Smooth muscle cell (in vitro differentiated cells): ENCODE measurements at regions not wholly inside any gene's neighbourhood (a gene's known extent, or its start where the extent isn't known, plus 50 kb on each side); places are given as distances from the start of the nearest gene placed in this dataset.
"Not testable (repeated sequence)": the region's sequence is repeated elsewhere in the genome, so short reads cannot be mapped to it uniquely, and the experiment has no call there.

Source experiments
- DNase-seq: peaks from one replicate; lab custom pipeline; 2025; ENCODE audit not compliant: unreplicated experiment; lab: John Stamatoyannopoulos, UW
- H2AFZ ChIP-seq: fragments of 200-600 bp; sonication (generic); 2 replicates; pipeline ENCODE4 v1.6.0; 2016; ENCODE audit warnings: antibody characterized with exemption, low read depth, mild to moderate bottlenecking
- H3F3A ChIP-seq: fragments of 200-600 bp; sonication (generic); 2 replicates; pipeline ENCODE4 v1.6.0; 2017; ENCODE audit warnings: antibody characterized with exemption, low read depth
- H3K27ac ChIP-seq: fragments of 200-600 bp; sonication (generic); 2 replicates; pipeline ENCODE4 v1.5.1; 2016; ENCODE audit warnings: low read depth, mild to moderate bottlenecking
- H3K27me3 ChIP-seq: fragments of 200-600 bp; sonication (generic); 2 replicates; pipeline ENCODE4 v1.6.1; 2016; ENCODE audit warnings: low read depth, mild to moderate bottlenecking
- H3K36me3 ChIP-seq: fragments of 200-600 bp; sonication (generic); 2 replicates; pipeline ENCODE4 v1.5.1; 2016; ENCODE audit warnings: low read depth
- H3K4me1 ChIP-seq: fragments of 200-600 bp; sonication (generic); 2 replicates; pipeline ENCODE4 v1.5.1; 2016; ENCODE audit warnings: low read depth
- H3K4me2 ChIP-seq: fragments of 200-600 bp; sonication (generic); 2 replicates; pipeline ENCODE4 v1.6.0; 2016; ENCODE audit warnings: mild to moderate bottlenecking
- H3K4me3 ChIP-seq: fragments of 200-600 bp; sonication (generic); 2 replicates; pipeline ENCODE4 v1.5.1; 2016; ENCODE audit warnings: mild to moderate bottlenecking
- H3K79me2 ChIP-seq: fragments of 200-600 bp; sonication (generic); 2 replicates; pipeline ENCODE4 v1.6.0; 2016; ENCODE audit warnings: low read depth, mild to moderate bottlenecking
- H3K9ac ChIP-seq: fragments of 200-600 bp; sonication (generic); 2 replicates; pipeline ENCODE4 v1.6.0; 2016; ENCODE audit warnings: low read depth
- H3K9me3 ChIP-seq: fragments of 200-600 bp; sonication (generic); replicated peaks from 2 replicates; pipeline ENCODE4 v1.5.1; 2016; ENCODE audit warnings: low read depth
- H4K20me1 ChIP-seq: fragments of 200-600 bp; sonication (generic); 2 replicates; pipeline ENCODE4 v1.6.0; 2016; ENCODE audit warnings: low read depth
- CTCF ChIP-seq: fragments of 200-600 bp; sonication (generic); IDR thresholded peaks from 2 replicates; pipeline ENCODE4 v1.5.1; 2017; ENCODE audit warnings: borderline replicate concordance, mild to moderate bottlenecking, antibody characterized with exemption; ENCODE audit not compliant: insufficient read depth, poor library complexity, severe bottlenecking
- WGBS: methylation state at CpG from one replicate; pipeline ENCODE4 v1.1.7; 2016; ENCODE audit warnings: low lambda C conversion rate; 5-methylcytosine and 5-hydroxymethylcytosine counted together

- not testable (repeated sequence) for H2AFZ ChIP-seq, H4K20me1 ChIP-seq, H3K27ac ChIP-seq, H3F3A ChIP-seq, DNase-seq, H3K4me1 ChIP-seq, H3K9me3 ChIP-seq, H3K4me3 ChIP-seq, H3K9ac ChIP-seq, H3K79me2 ChIP-seq, H3K4me2 ChIP-seq, H3K36me3 ChIP-seq
- WGBS: 94% methylated on average over 6 of the region's 6 CpGs
- H3K27me3 ChIP-seq: peaks cover 30% of the 10 kb centered on the region
Measured at GRCh38 chr2:113386780-113387433, 50.6 kb upstream of the ZNG1B start.

GRCh38 chr2:113379621-113380020, 57.9 kb upstream of the ZNG1B start:
- not testable (repeated sequence) for H3K36me3 ChIP-seq, H3K79me2 ChIP-seq, H3K9me3 ChIP-seq, H2AFZ ChIP-seq, H4K20me1 ChIP-seq, DNase-seq, H3K27ac ChIP-seq, H3K9ac ChIP-seq, H3K4me1 ChIP-seq, H3F3A ChIP-seq, H3K4me3 ChIP-seq, H3K4me2 ChIP-seq
- H3K27me3 ChIP-seq: peaks cover 28% of the 10 kb centered on the region
- 79% methylated on average over 2 of the region's 2 CpGs for WGBS

GRCh38 chr2:113376913-113377445, 60.5 kb upstream of the ZNG1B start:
- H3F3A ChIP-seq: no peaks in the 10 kb centered on the region
- peaks cover 30% of the 10 kb centered on the region for H3K27me3 ChIP-seq
- H3K27ac ChIP-seq: no peak overlapping the region
- H3K4me3 ChIP-seq: no peak overlapping the region
- H4K20me1 ChIP-seq: no peaks in the 10 kb centered on the region
- no peaks in the 10 kb centered on the region for H3K9me3 ChIP-seq
- H3K9ac ChIP-seq: no peak overlapping the region
- H3K79me2 ChIP-seq: no peaks in the 10 kb centered on the region
- no peak overlapping the region for H3K4me2 ChIP-seq
- no peak overlapping the region for H2AFZ ChIP-seq
- no peaks in the 10 kb centered on the region for H3K36me3 ChIP-seq
- DNase-seq: no peak
- no peak for TF ChIP-seq CTCF
- 87% methylated on average over 3 of the region's 3 CpGs for WGBS
- H3K4me1 ChIP-seq: no peaks in the 10 kb centered on the region

GRCh38 chr2:113376253-113376912, 61.1 kb upstream of the ZNG1B start:
- no peaks in the 10 kb centered on the region for H3K9me3 ChIP-seq
- no peak overlapping the region for H3K27ac ChIP-seq
- H3K27me3 ChIP-seq: peaks cover 30% of the 10 kb centered on the region
- no peaks in the 10 kb centered on the region for H3K36me3 ChIP-seq
- no peaks in the 10 kb centered on the region for H3F3A ChIP-seq
- H3K9ac ChIP-seq: no peak overlapping the region
- H3K4me1 ChIP-seq: no peaks in the 10 kb centered on the region
- H3K4me3 ChIP-seq: no peak overlapping the region
- no peak overlapping the region for H2AFZ ChIP-seq
- TF ChIP-seq CTCF: no peak
- H3K79me2 ChIP-seq: no peaks in the 10 kb centered on the region
- no peak overlapping the region for H3K4me2 ChIP-seq
- no peaks in the 10 kb centered on the region for H4K20me1 ChIP-seq
- DNase-seq: no peak
- 90% methylated on average over 2 of the region's 2 CpGs for WGBS

- H3K27me3 ChIP-seq: peaks cover 24% of the 10 kb centered on the region
- not testable (repeated sequence) for DNase-seq
- WGBS: 44% methylated on average over 4 of the region's 4 CpGs
Measured at GRCh38 chr2:113374857-113375256, 62.6 kb upstream of the ZNG1B start.

GRCh38 chr2:113372258-113372834, 65.1 kb upstream of the ZNG1B start:
- not testable (repeated sequence) for H3K4me1 ChIP-seq, H3K4me2 ChIP-seq, H3K4me3 ChIP-seq, H3K79me2 ChIP-seq, DNase-seq, H2AFZ ChIP-seq, H3F3A ChIP-seq, H3K9ac ChIP-seq, H3K27ac ChIP-seq, H3K9me3 ChIP-seq, H3K36me3 ChIP-seq, H4K20me1 ChIP-seq, H3K27me3 ChIP-seq
- WGBS: 88% methylated on average over 14 of the region's 14 CpGs

More at GRCh38 chr2:113374857-113375256, 62.6 kb upstream of the ZNG1B start:
- not testable (repeated sequence) for H3F3A ChIP-seq, H3K36me3 ChIP-seq, H3K4me2 ChIP-seq, H3K4me1 ChIP-seq, H3K9ac ChIP-seq, H2AFZ ChIP-seq, H3K9me3 ChIP-seq, H3K27ac ChIP-seq, H3K4me3 ChIP-seq, H3K79me2 ChIP-seq, H4K20me1 ChIP-seq
